Lung (tissue), 11 donors: ENCODE measurements at regions not wholly inside any gene's neighbourhood (a gene's known extent, or its start where the extent isn't known, plus 50 kb on each side); places are given as distances from the start of the nearest gene placed in this dataset.

Experiments
- ATAC-seq: fragments of 200-7000 bp; cut with Tn5 transposase; one replicate; pipeline ENCODE4 v1.9.1; 2020; ENCODE audit warnings: moderate number of reproducible peaks; ENCODE audit not compliant: insufficient read depth, low FRiP score
- DNase-seq, 3 donors: peaks; one replicate each; pipeline ENCODE4 v3.0.0-alpha.2; 2013 to 2017
- H3K27ac ChIP-seq, 2 donors: one replicate each; pipeline ENCODE4 v1.5.1; 2013; ENCODE audit warnings: mild to moderate bottlenecking in 2 of 2, moderate library complexity in 2 of 2, control low read depth in 1 of 2, inconsistent platforms in 1 of 2, low read depth in 1 of 2, low read length in 1 of 2
- H3K27me3 ChIP-seq, 3 donors: one replicate each; pipeline ENCODE4 v1.5.1; 2013; ENCODE audit warnings: low read length in 2 of 3; ENCODE audit not compliant: control insufficient read depth in 3 of 3, insufficient read depth in 3 of 3
- H3K36me3 ChIP-seq, 4 donors: one replicate each; pipeline ENCODE4 v1.5.1; 2013; ENCODE audit warnings: low read length in 4 of 4, mild to moderate bottlenecking in 1 of 4, moderate library complexity in 1 of 4; ENCODE audit not compliant: control insufficient read depth in 4 of 4, insufficient read depth in 4 of 4
- H3K4me1 ChIP-seq, 5 donors: one replicate each; pipeline ENCODE4 v1.5.1; 2013; ENCODE audit warnings: low read length in 5 of 5, mild to moderate bottlenecking in 2 of 5, moderate library complexity in 1 of 5; ENCODE audit not compliant: control insufficient read depth in 5 of 5, insufficient read depth in 5 of 5
- H3K4me3 ChIP-seq: one replicate; pipeline ENCODE4 v1.5.1; 2013; ENCODE audit warnings: mild to moderate bottlenecking, control low read depth, moderate library complexity
- H3K9ac ChIP-seq, 2 donors: one replicate each; pipeline ENCODE4 v1.5.1; 2013; ENCODE audit warnings: low read length in 2 of 2, control low read depth in 1 of 2; ENCODE audit not compliant: insufficient read depth in 1 of 2
- H3K9me3 ChIP-seq, 4 donors: one replicate each; pipeline ENCODE4 v1.5.1; 2013; ENCODE audit warnings: low read length in 3 of 4, mild to moderate bottlenecking in 1 of 4, moderate library complexity in 1 of 4; ENCODE audit not compliant: control insufficient read depth in 4 of 4, insufficient read depth in 3 of 4
- WGBS, 2 donors: extraction: QIAGEN DNeasy Blood & Tissue Kit; methylation state at CpG; one replicate each; pipeline ENCODE4 v1.1.7; 2013; 5-methylcytosine and 5-hydroxymethylcytosine counted together
- TF ChIP-seq, protein P1 (sequence below): IDR thresholded peaks from 2 replicates; pipeline ENCODE4 v1.5.1; 2012; ENCODE audit warnings: mild to moderate bottlenecking; ENCODE audit errors: control extremely low read depth, extremely low read depth
- donor health status: control.
- donor health status: control.
- donor health status: Bipolar disorder and iron deficiency.
- donor health status: healthy.
- donor health status: DM: yes; HTN: yes; CAD: no.

DNA sequence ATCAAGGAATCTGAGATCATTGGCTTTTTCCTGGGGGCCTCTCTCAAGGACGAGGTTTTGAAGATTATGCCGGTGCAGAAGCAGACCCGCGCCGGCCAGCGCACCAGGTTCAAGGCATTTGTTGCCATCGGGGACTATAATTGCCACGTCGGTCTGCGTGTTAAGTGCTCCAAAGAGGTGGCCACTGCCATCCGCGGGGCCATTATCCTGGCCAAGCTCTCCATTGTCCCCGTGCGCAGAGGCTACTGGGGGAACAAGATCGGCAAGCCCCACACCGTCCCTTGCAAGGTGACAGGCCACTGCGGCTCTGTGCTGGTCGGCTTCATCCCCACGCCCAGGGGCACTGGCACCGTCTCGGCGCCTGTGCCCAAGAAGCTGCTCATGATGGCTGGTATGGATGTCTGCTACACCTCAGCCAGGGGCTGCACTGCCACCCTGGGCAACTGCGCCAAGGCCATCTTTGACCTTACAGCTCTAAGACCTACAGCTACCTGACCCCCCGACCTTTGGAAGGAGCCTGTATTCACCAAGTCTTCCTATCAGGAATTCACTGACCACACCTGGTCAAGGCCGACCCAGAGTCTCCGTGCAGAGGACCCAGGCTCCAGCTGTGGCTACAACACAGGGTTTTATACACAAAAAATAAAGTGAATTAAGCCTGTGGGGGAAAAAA lies 141.8 kb downstream of the SOCS6 start:
- DNase-seq = no peak
- TF ChIP-seq, protein P1, sequence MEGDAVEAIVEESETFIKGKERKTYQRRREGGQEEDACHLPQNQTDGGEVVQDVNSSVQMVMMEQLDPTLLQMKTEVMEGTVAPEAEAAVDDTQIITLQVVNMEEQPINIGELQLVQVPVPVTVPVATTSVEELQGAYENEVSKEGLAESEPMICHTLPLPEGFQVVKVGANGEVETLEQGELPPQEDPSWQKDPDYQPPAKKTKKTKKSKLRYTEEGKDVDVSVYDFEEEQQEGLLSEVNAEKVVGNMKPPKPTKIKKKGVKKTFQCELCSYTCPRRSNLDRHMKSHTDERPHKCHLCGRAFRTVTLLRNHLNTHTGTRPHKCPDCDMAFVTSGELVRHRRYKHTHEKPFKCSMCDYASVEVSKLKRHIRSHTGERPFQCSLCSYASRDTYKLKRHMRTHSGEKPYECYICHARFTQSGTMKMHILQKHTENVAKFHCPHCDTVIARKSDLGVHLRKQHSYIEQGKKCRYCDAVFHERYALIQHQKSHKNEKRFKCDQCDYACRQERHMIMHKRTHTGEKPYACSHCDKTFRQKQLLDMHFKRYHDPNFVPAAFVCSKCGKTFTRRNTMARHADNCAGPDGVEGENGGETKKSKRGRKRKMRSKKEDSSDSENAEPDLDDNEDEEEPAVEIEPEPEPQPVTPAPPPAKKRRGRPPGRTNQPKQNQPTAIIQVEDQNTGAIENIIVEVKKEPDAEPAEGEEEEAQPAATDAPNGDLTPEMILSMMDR = no peak
- Histone ChIP-seq H3K36me3 (no peaks in the 10 kb centered on the region), H3K27me3 (peaks cover 0 to 2% (median 0%) of the 10 kb centered on the region in 3 donors), H3K4me3 (no peak overlapping the region), H3K27ac (no peak overlapping the region), H3K9ac (no peak overlapping the region), H3K4me1 (peaks cover 0 to 1% (median 0%) of the 10 kb centered on the region in 5 donors), H3K9me3 (no peaks in the 10 kb centered on the region)
- no peak for ATAC-seq
- WGBS, 2 donors = 96% methylated on average over 26 of the region's 26 CpGs

DNA sequence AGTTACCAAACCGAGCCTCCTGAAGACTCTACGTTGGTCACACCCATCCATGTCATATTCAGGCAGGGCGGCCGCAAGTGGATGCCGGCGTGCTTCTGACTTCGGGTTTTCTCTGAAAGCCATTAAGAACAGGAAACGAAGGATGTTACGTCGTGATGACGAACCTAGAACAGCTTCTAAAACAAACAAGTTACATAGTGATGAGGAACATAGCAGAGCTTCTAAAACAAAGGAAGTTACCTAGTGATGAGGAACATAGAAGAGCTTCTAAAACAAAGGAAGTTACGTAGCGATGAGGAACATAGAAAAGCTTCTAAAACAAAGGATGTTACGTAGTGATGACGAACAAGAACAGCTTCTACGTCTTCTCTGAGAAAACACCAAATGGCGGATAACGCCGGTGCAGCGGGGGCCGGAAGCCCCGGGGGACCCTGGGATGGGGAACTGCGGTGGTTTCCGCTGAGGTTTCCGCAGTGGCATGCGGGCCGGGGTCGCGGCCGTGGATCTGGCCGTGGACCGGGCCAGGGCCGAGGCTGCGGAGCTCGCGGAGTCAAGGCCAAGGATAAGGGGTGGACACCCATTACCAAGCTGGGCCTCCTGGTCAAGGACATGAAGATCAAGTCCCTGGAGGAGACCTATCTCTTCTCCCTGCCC lies 141.1 kb downstream of the SOCS6 start:
- no peak overlapping the region for H3K27ac ChIP-seq
- peaks cover 0 to 2% (median 0%) of the 10 kb centered on the region in 3 donors for H3K27me3 ChIP-seq
- no peaks in the 10 kb centered on the region for H3K9me3 ChIP-seq
- WGBS, 2 donors = 90 to 92% methylated on average over 36 of the region's 36 CpGs
- no peak overlapping the region for H3K9ac ChIP-seq
- TF ChIP-seq, protein P1 = no peak
- no peak overlapping the region for H3K4me3 ChIP-seq
- peaks cover 0 to 1% (median 0%) of the 10 kb centered on the region in 5 donors for H3K4me1 ChIP-seq
- H3K36me3 ChIP-seq = no peaks in the 10 kb centered on the region
- ATAC-seq (no peak), DNase-seq (no peak)

DNA sequence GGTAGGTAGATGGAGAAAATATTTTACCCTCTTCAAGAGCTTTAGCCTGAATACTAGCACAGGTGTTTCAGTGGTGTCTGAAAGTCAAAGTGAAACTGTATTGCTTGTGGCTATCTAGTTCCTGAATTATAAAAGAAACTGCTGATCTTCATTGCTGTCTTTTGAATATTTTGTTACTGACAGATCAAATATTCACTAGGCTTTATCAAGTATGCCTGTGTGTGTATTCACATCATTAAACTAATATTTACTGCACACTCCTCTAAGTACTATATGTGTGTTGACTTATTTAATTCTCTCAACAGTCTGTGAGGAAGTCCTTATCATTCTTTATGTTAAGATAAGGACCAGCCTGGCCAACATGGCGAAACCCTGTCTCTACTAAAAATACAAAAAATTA lies 139.6 kb downstream of the SOCS6 start:
- no peak overlapping the region for H3K9ac ChIP-seq
- H3K27ac ChIP-seq = no peak overlapping the region
- 69 to 74% methylated on average over 1 of the region's 1 CpG for WGBS, 2 donors
- no peaks in the 10 kb centered on the region for H3K9me3 ChIP-seq
- DNase-seq (peak in 1 of 3 donors; percentile 20), ATAC-seq (peak; percentile 40)
- H3K4me3 ChIP-seq = no peak overlapping the region
- H3K4me1 ChIP-seq = peaks cover 0 to 3% (median 0%) of the 10 kb centered on the region in 5 donors
- H3K27me3 ChIP-seq = peaks cover 0 to 2% (median 0%) of the 10 kb centered on the region in 3 donors
- TF ChIP-seq, protein P1 = no peak
- no peaks in the 10 kb centered on the region for H3K36me3 ChIP-seq
